HG03280 (cell line): ENCODE measurements at regions not wholly inside any gene's neighbourhood (a gene's known extent, or its start where the extent isn't known, plus 50 kb on each side); places are given as distances from the start of the nearest gene placed in this dataset.
A peak's percentile ranks its signal among the peaks of the same experiment; 100 is the strongest.

ENCODE experiments used
- ATAC-seq: cut with Tn5 transposase; IDR thresholded peaks from one replicate; pipeline ENCODE4 v1.9.1; 2021; ENCODE audit warnings: mild to moderate bottlenecking, moderate library complexity; ENCODE audit not compliant: unreplicated experiment

DNA sequence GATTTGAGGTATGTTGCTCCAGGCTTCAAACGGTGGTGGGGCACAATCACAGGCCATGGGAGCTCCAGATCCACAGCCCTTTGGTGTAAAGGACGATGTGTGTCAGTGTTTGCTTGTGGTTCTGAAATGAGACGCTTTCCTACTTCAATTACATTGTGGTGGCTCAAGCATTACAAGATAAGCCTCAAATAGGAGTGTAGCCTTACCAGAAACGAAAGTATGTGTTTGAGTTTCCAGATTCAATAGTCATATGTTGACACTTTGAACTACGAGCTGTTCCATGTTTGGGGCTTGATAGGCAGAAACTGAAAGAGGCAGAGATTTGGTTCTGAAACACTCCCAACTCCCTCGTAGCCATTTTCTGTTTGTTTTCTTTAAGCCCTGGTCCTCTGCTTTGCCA is 187.1 kb downstream of the MYLK4 start:
- peak; percentile 73 for ATAC-seq

DNA sequence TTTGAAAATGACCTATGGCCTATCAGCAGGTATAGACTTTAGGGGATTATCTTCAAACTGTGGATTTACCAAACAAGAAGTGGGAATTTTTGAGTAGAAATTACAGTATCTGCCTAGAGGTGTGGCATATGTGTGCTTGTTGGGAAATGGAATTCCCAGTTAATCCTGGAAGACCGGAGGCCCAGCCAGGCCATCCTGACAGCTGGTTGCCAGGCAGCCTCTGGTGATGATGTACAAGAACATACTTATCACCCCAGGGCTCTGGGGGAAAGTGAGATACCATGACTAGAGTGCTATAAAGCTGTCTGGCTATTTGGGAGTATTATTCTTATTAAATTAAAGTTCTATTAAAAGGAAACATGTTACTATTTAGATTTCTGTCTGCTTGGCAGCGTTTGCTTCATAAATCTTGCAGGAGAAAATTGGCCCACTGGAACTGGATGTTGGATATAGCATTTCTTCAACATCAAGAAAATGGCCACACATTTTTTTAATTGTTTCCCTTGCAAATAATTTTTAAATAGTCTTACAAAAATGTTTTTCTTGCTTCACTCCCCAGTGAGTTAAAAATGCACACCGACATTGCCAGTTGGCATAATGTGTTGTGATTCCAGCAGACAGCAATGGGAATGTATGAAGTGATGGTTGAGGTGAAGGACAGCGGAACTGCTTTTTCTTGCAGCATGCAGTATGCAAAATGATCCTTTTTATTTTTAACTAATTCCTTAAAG is 187.8 kb downstream of the MYLK4 start:
- no peak for ATAC-seq

DNA sequence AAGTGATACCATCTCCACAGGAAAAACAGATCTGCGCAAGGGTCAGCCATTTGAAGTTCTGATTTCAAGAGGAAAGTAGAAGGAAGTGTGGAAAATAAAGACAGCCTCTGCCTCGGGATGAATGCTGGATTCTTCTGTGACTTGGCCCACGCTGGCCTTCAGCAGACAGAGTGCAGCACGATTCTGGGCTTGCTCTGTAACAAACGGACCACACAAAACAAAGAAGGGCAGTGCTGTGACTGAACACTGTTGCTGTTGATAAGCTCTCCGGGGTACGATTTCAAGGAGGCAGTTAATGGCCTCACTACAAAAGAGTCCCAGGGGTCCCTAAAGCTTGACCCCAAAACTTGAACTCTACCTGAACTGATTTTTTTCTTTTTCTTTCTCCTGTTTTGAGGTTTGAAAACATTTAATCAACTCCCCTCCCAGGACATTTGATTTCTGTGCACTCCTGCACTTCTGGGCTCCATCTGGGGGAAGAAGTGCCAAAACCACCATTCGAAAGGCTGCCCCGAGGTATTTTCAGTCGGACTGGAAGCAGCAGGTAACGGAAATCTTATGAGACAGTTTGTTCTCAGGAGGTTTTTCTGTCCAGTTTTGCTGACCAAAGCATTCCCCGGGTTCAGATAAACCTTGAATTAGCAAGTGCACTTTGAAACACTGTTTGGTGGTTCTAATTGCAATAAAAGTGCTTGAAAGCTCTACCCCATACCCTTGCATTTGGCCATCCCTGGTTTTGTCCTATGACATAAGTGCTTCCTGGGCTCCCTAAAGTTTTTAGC is 189.6 kb downstream of the MYLK4 start:
- no peak for ATAC-seq

DNA sequence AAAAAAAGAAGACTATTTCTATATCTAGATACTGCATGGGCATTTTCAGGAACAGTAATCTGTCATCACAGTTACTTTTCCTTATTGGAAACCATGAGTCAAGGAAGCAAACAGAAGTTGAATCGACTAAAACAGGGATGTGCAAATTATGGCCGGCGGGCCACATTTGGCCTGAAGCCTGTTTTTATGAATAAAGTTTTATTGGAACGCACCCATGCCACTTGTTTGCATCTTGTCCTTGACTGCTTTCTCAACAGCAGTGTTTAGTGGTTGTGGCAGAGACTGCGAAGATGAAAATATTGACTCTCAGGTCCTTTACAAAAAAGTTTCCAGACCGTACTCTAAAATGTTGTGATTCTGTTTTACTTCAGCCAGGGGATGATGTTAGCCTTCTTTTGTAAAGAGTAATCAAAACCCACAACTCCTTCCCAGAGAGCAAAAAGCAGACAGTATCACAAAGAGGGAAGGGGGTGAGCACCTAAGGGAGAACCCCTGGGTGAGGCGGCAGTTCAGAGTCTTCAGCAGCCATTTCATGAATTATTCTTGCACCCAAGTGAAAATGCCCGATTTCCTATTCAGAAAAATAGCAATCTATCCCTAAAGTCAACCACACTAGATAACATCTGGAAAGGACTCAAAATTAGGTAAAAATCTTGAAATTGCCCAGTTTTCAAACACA is 190.4 kb downstream of the MYLK4 start:
- ATAC-seq, result no peak

DNA sequence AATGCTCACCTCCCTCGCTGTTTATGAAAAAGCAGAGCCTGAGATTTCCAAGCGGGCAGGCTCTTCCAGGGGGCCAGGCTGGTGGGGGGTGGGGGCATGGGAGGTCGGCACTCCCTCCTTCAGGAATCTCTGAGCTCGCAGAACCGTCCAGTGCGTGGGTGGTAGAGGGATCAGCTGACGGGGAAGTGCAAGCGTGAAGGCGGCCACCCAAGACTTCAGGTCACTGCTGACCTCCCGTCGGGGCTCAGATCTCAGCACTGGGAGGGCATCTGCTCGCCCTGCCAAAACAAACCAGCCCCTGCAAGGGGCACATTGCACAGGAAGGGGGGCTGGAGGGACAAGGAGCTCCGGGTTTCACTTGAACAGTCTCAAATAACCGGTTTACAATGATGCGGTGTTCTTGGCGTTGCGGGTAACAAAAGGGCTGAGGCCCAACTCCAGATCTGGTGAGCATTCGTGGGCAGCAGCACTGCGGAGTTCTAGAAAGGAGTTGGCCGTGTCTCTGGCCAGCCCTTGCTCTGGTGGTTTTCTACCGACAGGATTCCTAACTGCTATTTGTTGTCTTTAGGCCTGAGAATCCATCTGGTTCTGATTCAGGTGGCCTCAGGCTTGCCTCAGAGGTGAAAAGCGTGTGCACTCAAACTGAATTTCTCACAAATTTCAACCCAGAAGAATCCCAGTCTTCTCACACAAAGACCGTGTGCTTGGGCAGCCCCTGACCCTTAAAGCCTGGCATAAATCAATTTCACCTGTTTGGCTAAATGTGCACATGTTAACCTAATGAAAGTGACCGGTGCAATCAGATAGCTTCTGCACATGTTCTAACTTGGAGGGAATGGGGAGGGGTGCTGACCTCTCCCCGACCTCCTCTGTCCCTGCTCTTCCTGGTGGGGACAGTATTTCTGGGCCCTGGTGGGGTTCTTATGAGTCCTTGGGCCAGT is 191.6 kb downstream of the MYLK4 start:
- ATAC-seq, result no peak

DNA sequence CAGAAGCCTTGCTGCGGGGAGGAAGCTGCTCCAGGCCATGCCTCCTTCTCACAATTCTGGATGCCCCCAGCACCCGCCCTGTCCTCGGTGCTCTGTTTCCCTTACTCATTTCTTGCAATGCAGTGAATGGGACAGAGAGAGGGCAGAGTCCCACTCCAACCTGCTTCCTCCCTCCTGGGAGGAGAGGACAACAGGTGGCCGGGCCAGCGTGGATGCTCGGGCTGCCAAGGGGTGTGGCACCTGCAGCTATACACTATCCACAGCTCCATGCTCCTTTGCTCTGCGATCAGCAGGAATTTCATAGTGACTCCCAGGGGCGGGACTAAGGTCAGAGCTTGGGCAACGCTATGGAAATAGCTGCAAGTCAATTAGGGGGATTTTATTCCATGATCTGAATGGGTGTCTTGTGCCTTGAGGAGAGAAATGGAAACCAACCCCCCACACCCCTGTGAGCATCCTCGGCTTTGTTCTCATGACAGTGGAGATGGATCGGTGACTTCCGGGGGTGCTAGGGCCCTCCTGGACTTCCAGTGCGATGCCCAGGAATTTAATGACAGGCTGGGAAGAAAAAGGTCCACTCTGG is 192.5 kb downstream of the MYLK4 start:
- ATAC-seq, result no peak

DNA sequence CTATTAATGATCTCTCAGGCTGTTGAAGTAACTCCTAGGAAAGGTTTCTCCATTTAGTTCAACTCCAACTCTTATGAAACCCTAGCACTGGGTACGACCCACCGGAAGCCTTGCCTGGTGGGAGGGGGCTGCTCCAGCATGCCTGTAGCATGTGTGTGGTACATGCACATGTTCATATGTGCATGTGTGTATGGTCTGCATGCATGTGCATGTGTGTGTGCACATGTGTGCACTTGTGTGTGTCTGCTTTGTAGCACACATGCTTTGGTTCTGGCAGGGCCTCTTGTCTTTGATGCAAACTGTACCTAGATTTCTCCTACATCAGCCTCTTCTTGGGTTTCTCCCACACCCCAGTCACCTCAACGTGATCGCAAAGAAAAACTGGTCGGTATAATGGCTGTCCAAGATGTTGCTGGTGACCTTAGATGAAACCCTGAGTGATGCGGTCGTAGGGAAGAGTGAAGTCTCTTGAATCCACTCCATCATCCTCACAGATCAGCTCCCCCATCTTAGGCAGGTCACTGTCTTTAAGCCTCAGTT is 193.5 kb downstream of the MYLK4 start:
- no peak for ATAC-seq

DNA sequence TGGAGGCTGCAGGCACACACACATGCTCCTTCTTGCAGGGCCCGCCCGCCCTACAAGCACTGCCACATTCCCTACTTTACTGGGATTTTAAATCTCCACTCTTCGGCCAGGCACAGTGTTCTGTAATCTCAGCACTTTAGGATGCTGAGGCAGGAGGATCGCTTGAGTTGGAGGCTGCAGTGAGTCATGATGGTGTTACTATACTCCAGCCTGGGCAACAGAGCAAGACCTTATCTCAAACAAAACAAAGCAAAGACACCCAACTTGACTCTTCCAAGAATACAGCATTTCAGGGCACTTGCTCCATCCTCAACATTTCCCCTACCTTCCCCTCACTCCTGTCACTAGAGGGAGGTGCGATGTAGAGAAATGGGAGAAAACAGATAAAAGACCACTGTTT is 194.0 kb downstream of the MYLK4 start:
- no peak for ATAC-seq

DNA sequence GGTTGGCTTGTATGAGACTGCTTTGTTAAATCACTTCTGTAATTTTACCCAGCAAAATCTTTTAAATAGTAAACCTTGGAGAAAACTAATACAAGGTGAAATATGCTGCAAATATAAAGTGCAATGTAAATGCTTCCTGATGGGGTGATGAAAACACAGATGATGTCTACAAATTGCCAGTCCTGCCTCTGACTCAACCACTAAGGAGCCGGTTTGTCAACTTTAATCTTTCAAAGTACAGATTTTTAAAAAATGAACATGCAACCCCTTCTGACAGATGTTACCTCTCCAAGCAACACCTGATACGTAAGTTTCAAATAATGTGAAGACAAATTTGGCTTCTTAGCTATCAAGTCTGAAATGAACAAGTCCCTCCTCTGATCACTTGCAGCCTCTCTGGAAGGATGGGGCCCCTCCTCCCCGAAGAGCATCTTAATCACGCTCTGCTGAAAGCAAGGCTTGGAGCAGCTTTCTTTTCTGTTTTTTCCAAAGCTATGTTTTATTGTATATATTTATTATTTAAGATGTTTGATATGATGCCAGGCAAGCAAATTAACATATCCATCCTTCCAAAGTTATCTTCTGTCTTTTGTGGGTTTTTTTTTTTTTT is 196.0 kb downstream of the MYLK4 start:
- ATAC-seq, result no peak

DNA sequence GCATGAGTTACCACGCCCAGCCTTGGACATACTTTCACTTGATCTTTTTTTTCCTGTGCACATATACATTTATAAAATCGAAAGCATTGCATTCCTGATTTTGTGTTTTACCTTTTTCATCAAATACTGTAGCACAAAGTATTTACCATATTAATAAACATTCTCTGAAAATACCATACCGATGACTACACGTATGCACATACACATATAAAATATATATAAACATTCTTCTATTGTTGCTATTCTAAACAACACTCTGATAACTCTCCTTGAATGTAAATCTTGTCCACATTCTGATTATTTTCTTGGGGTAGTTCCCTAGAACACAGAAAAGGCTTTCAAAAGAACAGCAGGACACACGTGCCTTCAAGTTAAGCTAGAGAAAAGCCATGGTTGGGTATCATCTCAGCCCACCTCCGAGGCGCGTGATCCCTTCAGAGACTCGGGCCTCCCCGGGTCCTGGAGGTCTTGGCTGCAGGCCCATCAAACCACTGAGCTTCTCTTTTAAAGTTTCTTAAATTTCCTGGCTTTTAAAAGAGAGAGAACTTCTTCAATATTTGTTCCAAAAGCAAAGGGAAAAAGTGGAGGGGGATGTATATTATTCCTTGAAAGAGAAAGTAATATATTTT is 198.1 kb downstream of the MYLK4 start:
- ATAC-seq, result no peak

DNA sequence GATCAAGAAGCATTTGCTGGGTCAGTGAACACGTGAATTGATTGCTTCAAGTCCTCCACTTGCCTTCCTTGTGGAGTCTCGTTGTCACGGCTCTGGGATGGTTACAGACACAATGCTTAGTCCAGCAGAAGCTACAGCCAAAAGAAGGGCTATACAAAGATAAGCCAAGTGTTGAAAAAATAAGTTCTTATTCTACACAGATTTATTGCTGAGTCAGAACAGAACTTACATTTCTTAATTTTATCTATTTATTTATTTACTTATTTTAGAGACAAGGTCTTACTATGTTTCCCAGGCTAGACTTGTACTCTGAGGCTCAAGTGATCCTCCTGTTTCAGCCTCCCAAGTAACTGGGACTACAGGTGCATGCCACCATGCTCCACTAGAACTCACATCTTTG is 199.0 kb downstream of the MYLK4 start:
- no peak for ATAC-seq

DNA sequence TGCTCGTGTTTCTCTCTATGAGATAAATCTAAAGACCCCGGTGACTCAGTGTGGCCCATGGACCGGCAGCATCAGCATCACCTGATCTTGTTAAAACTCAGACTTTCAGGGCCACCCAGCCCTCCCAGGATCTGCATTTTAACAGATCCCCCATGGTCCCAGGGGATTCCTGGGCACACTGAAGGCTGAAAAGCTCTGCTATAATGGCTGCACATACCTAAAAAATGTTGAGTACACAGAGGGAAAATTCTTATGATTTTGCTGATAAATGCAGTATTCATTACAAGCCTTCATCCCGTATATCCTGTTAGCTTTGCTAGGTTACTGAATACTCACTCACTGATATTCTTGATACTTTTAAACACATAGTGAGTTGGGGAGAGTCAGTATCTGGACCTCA is 200.5 kb downstream of the MYLK4 start:
- ATAC-seq, result no peak

DNA sequence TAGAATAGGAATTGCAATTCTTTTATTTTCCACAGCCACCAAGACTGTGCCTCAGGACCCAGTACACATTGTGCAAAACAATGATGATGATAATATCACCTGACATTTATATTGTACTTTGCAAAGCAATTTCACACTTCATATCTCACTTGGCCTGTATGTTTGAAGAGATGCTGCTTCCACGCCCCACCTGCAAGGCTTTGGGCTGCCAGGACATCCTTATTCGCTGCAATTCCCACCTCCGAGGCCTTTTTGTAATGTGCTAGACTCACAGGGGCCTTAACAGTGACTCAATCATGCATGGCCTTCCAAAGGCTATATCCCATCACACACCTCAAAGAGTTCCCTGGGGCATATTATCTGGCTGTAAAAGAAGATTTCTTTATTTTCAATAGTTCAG is 200.9 kb downstream of the MYLK4 start:
- ATAC-seq, result no peak

DNA sequence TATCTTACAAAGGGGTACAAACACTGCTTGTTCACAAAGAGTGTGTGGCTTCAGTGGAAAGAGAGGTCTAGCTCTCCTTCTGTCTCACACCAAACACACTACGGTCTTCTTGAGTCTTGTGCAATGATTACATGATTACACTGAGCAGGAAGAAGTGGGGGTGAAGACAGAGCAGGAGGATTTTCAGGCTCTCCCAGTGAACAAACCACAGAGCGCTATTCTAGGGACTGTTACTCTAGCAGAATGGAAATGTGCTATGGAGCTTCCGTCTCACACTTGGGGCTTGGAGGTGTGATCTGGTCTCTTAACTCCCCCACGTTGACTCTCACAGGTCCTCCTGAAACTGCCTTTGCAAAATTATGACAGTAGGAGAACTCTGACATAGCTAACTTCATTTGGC is 203.4 kb downstream of the MYLK4 start:
- no peak for ATAC-seq

DNA sequence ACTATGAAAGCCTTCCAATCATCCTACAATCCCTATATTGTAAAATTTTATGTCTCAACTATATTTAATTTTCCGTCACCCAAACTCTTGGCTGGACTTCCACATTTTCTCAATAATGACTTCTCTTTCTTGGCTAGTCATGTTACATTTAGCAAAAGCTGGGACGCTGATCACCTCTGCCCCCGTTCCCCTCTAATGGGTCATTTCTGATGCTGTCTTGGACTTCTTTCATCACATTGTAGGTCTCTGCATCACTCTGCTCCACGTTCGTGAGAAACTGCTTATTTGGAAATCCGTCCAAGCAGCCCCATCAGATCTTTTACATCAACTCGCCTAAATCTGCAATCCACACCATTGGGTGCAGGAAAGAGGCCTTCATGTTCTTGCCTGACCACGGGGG is 203.8 kb downstream of the MYLK4 start:
- no peak for ATAC-seq

DNA sequence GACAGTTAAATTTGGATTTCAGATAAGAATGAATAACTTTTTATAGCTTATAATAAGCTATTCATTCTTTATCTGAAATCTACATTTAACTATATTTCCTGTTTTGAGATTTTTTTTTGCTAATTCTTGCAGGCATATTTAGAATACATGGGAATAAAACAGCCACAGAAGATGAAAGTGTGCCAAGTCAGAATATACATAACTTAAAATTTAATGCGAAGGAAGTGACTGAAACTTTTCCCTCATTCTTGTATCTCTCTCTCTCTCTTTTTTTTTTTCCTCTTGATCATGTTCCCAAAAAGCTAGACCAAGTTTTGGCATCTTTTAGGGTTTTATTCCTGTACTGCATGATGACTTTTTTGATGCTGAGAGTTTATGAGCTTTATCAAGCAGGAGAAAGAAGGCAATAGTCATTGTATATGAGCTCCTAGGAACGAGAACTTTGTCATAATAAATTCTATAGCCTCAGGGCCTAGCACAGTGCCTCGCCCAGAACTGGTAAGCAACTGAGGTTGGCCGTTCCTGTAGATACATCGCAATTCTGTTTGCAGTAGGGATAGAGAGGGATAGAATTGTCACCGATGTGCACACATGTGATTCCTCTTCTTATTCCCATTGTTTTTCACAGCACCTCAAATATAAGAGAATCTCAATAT is 205.2 kb downstream of the MYLK4 start:
- no peak for ATAC-seq

DNA sequence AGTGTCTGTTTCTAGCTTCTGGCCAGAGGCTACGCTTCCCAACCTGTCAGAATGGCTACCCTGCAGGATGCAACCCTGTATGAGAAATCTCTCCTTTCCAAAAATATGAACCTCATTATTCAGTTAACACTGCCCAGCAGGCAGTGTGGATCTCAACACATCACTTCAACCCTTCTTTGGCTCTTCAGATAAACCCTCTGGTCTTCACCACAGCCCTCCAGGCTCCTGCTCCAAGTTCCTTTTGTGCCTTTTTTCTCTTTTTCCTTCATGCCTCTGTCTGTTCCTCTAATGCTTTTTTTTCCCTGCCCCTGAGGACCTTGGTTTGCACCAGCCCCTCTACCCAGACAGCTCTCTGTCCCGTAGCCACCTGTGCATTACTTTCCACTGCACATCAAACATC is 207.4 kb downstream of the MYLK4 start:
- ATAC-seq, result no peak

DNA sequence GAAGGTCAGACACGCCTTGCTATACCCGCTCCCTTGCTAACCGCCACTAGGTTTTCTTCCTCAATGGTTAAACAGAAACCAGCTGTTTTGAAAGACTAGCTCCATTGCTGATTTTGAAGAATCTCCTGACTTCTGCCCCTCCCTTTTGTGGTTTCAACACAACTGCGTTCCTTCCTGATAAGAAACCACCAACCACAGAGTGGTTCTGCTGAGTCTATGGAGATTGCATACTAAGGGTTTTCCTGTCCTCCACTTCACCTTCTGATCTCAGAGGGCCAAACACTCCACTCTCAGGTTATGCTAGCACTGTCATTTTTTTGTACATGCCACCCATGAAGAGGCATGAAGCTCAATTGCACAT is 207.9 kb downstream of the MYLK4 start:
- peak; percentile 58 for ATAC-seq
